HG02885 (cell line): ENCODE measurements at regions not wholly inside any gene's neighbourhood (a gene's known extent, or its start where the extent isn't known, plus 50 kb on each side); places are given as distances from the start of the nearest gene placed in this dataset.

Source experiments
- ATAC-seq: cut with Tn5 transposase; IDR thresholded peaks from one replicate; pipeline ENCODE4 v1.9.1; 2021; ENCODE audit warnings: mild to moderate bottlenecking; ENCODE audit not compliant: unreplicated experiment, poor library complexity

DNA sequence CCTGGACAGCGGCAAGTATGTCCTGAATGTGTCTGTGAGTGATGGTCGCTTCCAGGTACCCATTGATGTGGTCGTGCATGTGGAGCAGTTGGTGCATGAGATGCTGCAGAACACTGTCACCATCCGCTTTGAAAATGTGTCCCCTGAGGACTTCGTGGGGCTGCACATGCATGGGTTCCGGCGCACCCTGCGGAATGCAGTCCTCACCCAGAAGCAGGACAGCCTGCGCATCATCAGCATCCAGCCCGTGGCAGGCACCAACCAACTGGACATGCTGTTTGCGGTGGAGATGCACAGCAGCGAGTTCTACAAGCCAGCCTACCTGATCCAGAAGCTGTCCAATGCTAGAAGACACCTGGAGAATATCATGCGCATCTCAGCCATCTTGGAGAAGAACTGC is 125.3 kb upstream of the MTNR1B start:
- ATAC-seq, result no peak

DNA sequence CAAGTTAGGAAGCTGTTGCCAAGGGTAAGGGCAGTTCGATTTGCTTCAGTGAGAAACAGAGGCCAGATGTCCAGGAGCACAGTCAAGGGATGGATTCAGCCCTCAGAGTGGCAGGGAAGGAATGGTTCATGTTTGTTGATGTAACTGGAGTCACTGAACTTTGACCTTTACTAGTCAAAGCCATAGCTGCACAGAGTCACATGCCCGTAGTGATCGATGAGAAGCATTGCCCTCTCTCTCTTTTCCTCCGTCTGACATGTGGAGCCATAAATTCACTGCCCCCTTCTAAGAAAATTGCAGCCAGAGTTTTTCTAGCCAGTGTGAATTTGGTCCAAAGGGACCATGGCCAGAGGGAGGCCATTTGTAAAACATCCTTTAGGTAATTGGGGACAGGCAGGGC is 124.1 kb upstream of the MTNR1B start:
- ATAC-seq, result no peak

DNA sequence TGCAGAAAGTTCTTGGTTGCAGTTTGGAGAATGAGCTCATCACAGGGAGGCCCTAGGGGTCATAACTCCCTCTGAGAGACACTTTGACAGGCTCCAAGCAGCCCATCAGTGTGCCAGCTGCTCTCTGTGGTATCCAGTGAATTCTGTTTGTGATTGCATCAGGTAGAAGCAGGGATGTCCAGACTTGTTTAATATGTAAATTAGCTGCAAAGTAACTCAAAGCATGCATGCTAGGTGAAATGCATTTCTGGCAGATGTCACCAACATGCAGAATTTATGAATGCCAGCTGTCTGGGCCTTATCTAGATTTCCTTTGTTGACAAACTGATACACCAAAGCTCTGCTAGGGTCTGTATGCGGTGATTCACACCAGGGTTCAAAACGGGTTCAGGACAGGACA is 123.6 kb upstream of the MTNR1B start:
- ATAC-seq, result no peak

DNA sequence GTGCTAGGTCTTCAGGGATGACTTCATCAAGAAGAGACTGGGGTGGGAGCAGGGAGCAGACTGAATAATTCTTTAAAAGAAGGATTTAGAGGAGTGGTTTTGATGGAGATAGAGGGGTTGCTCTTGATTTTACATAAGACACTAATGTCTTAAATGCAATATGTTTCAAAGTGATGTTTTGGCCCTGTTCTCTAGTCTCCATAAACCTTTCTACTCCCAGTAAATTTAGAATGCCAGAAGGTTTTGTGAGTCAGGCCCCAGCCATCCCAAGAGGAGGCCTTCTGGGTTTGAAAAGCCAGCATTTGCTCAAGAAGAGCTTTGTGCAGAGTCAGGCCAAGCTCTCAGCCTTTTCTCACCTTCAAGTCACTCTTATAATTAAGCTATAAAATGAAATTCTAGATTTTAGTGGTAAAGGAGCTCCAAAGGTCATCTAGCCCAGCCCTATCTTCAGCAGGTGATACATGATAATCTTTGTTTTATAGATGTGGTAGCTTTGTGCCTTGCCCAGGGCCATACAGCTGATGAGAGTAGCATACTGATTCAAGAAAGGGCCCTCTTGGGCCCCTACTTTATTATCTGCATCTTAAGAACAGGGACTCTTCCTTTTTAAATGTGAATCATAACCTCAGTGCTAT is 122.8 kb upstream of the MTNR1B start:
- no peak for ATAC-seq

DNA sequence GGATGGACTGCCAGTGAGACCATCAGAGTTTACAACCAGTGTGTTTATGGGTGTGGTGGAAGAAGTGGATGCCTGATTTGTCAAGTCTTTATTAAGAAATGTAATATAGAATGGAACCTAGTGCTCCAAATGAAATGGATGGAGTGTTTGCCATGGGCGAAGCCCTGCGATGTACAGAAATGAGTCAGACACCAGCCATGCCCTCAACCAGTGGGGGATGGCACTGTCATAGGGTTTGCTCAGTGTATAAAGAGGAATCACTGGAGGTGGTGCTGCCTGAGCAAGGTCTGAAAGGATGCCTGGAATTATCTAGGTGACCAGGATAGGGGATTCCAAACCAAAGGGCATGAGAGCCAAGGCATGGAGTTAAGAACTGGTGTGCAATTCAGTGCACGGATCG is 120.9 kb upstream of the MTNR1B start:
- ATAC-seq, result no peak

DNA sequence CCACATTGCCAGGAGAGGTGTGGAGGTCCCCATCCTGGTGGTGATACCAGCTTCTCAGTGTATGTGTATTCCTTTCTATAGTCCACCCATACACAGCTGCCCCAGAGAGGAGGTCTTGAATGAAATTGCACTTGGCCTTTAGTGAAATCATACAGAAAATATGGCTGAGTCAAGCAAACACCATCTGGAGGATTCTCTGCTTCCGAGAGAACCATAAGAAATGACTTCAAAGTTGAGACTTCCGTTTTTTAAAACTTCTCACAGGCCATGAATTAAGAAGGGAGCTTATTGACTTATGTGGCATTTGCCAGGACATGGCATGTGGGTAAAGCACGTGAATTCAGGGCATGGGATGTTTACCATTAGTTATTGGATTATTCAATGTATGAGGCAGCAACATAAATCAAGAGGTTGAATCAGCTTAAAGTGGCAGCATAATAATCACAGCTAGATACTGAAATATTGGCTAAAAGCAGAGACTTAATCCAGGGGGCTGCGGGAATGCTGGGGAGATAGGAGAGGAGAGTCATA is 119.1 kb upstream of the MTNR1B start:
- ATAC-seq, result no peak

DNA sequence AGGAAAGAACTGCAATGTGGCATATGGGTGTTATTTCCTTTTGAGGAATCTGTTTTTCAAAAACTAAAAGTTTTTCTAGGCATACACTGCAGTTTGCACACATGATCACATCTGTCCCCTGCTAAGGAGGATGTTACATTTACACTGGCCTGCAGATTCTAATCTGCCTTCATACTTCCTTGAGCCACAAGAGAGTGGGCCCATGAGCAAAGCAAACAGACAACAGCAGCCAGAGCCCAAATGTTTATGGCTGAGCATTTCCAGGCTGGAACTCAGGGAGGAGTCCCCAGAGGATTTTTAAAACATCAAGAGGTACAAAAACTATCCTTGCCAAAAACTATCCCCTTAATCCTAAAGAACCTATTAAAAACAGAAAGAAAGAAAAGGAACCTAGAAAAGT is 117.2 kb upstream of the MTNR1B start:
- no peak for ATAC-seq

DNA sequence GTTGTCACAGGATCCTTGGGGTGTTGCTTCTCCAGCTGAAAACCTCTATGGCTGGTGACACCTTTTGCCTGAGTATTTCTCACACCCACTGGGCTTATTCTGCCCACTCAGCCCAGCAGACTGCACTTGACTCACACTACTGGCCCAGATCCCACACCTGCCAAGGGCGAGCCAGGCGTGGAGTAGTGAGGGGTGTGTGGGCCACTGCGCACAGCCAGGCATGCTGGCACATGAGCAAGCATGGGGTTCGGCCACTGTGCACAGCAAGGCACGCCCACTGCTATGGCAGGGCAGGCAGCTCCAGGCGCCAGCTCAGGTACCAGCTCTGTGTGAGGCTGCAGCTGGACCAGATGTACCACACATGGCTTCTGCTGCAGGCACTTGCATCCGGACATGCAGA is 116.5 kb upstream of the MTNR1B start:
- ATAC-seq, result no peak

DNA sequence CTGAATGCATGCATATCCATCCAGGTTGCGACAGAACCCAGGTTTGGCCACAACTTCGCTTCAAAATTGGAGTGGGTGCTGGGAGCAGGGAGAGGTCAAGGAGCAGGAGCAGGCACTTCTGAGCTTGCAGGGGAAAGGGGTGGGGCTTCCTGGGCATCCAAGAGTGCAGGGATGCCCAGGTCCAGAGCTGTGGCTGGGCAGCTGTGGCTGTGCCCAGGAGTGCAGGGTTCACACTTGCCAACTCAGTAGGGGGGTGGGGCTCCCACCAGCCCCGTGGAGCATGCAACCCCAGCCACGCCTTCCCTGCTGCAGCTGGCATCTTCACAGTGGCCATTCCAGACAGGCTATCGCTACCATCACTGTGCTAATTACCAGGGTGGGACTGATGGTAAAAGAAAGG is 115.3 kb upstream of the MTNR1B start:
- no peak for ATAC-seq

DNA sequence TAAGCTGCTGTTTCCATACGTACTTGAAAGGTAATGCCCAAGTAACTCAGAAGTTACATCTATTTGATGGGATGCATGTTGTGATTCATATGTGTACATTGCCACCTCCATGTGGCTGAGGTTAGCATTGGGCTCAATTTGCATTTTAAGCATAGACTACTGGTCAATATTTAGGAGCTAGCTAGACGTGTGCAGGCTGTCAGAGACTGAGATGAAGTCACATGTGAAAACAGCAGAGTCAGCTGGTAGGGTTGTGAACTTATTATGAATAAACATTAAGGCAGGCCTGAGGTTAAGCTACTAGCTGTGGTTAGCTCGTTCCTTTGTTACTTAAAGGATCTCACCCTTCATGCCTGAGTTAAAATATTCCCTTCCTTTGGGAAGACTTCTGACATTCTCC is 114.5 kb upstream of the MTNR1B start:
- ATAC-seq, result no peak

DNA sequence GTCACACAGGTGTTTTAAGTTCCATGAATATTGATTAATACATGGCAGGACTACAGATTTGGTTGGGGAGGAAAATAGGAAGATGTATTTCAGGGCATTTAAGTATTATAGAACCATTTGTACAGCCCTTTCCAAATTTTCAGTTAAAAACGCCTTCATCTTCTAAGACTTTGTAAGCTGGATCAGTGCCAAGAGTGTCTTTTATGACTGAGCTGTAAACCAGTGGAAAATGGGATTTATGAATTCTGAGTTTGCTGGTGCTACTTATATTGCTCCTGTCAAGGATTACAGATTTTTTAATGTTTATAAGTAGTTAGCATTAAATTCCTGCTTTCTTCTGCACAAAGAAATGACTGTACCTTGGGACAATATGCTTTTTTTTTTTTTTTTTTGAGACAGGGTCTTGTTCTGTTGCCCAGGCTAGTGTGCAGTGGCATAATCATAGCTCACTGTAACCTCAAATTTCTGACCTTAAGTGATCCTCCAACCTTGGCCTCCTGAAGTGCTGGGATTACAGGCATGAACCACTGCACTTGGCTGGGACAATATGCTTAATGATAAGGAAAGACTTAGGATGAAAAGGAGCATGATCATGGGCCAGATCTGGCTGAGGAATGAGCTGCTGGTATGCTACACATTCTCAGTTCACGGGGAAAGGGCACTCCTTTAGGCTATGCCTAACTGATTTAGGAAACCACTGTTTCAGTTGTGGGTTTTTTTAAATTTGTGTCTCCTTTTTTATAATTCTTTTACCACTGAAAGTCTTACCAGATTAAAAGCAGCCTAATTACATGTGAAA is 113.6 kb upstream of the MTNR1B start:
- no peak for ATAC-seq

DNA sequence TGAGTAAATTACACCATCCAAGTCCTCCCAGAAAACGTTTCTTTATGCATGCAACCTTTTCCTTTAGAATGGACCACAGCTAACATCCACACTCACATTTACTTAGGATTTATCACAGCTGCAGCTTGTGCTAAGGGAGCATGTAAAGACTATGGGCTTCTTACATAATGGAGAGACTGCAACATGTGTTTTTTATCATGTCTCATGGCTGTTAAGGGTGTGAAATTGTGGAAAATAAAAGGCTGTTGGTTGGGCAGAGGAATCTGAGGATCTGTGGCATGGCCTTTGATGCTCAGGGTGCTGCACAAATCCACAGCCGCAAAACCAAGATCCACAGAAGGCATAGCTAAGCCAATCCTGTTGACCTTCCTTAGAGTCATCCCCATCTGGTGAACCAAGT is 112.0 kb upstream of the MTNR1B start:
- ATAC-seq, result no peak

DNA sequence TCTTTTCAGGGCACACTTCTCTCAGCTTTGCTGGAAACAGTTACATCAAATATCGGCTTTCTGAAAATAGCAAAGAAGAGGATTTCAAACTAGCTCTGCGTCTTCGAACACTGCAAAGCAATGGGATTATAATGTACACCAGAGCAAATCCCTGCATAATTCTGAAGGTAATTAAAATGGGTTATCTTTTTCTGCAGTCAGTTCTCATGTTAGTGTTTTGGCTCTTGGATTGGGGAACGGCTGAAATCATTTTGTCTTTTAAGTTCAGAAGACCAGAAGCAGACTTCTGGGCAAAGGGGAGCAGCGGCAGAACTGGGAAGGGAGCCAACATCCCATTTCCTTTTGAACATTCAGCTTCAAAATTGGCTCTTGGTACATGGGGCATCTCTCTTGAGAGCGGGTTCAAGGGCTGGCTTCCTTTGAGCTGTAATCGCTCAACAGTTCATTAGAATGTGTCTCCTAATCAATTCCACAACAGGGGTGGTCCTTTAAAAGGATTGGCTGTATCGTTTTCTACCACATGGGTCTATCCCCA is 110.2 kb upstream of the MTNR1B start:
- ATAC-seq, result no peak

DNA sequence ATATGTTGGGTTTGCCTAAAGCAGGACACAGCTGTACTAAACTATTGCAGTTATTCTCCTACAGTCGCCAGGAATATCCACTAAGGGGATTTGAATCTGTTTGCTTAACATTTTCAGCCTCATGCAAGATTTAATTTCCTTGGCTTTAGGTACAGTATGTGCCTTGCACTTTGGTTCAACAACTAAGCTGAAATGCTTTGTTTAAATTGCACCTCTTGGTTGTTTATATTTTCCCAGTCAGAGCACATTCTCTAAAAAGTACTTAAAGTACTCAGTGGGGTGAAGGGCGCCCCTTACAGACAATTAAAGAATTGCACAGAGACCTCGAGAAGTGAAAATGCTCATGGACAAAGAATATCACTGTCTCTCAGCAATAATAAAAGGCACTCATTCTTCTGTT is 107.8 kb upstream of the MTNR1B start:
- no peak for ATAC-seq

DNA sequence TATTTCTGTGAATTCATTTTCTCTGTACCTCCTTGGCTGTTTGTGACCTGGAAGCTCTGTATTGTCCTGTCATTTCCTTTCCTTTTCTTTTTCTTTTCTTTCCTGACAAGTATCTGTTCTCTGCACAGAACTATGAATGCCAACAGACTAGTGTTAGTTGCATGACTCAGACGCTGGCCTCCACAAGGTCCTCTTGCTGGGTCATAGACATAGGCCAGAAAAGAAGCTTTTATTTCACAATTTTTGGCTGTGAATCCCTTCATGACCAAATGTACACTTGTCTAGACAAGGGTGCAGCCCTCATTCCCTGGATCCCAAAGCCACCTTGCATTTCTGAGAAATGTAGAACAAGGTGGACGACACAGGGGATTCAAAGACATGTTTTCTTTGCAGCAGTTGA is 104.1 kb upstream of the MTNR1B start:
- ATAC-seq, result no peak

DNA sequence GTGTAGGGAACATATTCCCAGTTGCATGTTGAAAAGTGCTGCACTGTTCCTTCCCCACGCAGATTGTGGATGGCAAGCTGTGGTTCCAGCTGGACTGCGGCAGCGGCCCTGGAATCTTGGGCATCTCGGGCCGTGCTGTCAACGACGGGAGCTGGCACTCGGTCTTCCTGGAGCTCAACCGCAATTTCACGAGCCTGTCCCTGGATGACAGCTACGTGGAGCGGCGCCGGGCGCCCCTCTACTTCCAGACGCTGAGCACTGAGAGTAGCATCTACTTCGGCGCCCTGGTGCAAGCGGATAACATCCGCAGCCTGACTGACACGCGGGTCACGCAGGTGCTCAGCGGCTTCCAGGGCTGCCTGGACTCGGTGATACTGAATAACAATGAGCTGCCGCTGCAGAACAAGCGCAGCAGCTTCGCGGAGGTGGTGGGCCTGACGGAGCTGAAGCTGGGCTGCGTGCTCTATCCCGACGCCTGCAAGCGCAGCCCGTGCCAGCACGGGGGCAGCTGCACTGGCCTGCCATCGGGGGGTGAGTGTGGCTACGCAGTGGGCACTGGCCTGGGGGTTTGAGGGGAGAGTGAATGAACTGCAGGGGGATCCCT is 102.7 kb upstream of the MTNR1B start:
- no peak for ATAC-seq

DNA sequence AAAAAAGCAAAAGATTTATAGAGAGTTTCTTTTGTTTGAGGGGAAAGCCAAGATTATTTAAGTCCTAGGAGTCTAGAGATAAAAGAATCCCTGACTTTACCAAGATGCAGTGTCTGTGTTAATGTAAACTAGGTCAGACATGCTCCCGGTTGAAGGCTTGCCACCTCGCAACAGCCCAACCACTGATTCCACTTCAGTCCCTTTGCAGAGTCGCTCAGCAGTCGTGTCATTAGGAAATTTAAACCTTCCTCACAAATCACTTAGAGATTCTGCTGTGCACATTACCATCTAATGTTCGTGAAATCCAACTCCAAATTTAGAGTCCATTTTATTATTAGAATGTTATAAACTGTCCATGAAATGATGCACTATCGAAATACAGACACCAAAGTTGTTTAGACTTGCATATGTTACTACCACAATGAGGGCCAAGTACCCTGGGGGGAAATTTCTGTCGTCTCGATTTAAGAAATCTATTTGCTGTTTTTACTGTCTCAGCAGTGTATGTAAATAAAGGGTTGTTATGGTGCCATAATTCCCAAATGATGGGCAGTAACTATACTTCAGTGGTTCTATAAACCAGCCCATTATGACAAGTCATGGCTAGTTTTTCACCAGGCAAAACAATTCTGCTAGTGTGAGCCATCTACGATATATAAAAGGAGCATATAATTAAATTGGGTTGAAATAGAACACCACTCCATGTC is 101.4 kb upstream of the MTNR1B start:
- ATAC-seq, result no peak

DNA sequence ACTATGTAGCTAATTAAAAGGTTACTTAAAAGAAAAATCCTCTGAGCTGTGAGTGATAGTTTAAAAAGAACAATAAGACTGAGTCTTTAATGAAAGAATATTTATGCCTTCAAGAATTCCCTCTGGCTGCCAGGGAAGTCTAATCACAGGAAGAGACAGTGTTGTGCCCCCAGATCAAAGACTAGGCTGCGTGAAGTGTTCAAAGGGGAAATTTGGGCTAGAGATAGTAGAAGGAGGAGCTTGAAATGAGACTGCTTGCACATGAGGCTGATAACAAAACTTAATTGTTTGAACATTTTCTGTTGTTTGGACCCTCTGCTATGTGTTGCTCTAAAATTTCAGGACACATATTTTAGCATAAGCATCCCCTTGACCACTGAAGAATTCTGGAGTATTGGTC is 99.7 kb upstream of the MTNR1B start:
- ATAC-seq, result no peak

DNA sequence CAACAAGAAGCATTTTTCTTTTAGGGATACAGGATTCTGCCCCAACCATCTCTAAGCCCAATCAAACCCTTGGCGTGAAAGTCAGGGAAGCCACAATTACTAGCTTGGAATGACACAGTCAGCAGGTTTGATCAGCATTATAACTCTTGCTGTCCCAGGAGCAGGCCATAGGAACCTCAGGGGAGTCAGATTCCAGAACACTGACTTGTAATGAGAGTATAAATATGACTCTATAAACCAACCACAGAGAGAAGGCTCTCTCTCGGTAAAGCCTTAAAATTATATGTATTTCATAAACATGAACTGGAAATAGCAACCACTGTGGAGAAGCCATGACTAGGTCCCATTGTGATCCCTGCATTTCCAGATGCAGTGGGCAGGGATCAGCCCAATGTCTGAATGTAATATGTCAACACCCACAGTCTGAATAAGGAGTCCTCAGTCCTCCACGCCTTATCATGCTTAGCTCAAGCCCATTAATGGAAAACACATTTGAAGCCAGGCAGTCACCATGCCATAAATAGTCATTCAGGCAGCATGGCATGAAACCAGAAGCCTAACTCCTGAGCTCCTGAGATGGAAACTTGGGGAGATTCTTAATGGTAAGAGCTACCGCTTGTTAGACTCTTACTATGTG is 99.1 kb upstream of the MTNR1B start:
- no peak for ATAC-seq

DNA sequence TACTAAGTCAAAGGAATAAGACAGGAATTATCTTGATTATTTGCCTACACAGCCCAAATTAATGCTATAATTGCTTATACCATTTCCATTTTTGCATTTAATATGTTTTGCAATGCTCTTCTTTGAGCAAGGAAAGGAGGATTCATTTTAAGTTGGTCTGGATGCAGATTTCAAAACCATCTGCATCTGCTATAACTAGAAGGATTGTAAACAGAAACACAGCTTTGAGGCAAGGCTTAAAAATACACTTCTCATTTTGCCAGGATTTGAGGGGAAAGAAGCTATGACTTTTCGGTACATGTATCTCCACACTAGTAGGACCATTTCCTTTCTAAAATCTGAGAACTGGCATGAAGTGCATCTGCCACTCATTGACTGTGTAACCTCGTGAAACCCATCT is 95.9 kb upstream of the MTNR1B start:
- ATAC-seq, result no peak
